ENCODE measurements at regions not wholly inside any gene's neighbourhood (a gene's known extent, or its start where the extent isn't known, plus 50 kb on each side); places are given as distances from the start of the nearest gene placed in this dataset.

- no peak for TF ChIP-seq CTCF (IDR thresholded peaks at IDR 0.05)
- TF ChIP-seq POLR2A (IDR thresholded peaks at IDR 0.05), result no peak
Observed at GRCh38 chr4:162410854-162411253, 247.1 kb upstream of the FSTL5 start.
